ENCODE measurements at regions not wholly inside any gene's neighbourhood (a gene's known extent, or its start where the extent isn't known, plus 50 kb on each side); places are given as distances from the start of the nearest gene placed in this dataset.

GRCh38 chr18:64240316-64240715 lies 91.4 kb upstream of the LINC00305 start:
- ATAC-seq, result no peak
- CTCF ChIA-PET, result no interaction called here
- POLR2A ChIA-PET, result no interaction called here
- H3K36me3 Mint-ChIP-seq (ENCODE audit: low read depth), result no peaks in the 10 kb centered on the region
- peaks cover 1% of the 10 kb centered on the region for H3K9me3 Mint-ChIP-seq
- TF ChIP-seq CTCF (IDR thresholded peaks at IDR 0.05), result no peak
- H3K4me3 Mint-ChIP-seq, result no peak overlapping the region
- intact Hi-C loops (cut with micrococcal nuclease), result no loop called here
- H3K27ac Mint-ChIP-seq, result no peak overlapping the region
- H3K27me3 Mint-ChIP-seq, result no peaks in the 10 kb centered on the region
- H3K4me1 Mint-ChIP-seq (ENCODE audit: low read depth), result no peaks in the 10 kb centered on the region
- DNase-seq, result no peak

GRCh38 chr18:64238076-64238475 lies 89.2 kb upstream of the LINC00305 start:
- CTCF ChIA-PET, result no interaction called here

GRCh38 chr18:64234321-64234720 lies 85.4 kb upstream of the LINC00305 start:
- DNase-seq, result no peak
- no peak overlapping the region for H3K27ac Mint-ChIP-seq
- ChIA-PET POLR2A (no interaction called here), CTCF (interaction anchor here (1.4 kb wide), 1 partner anchor 10 kb away, joined by 3 read pairs; no protein-coding TSS in a partner anchor)
- no peaks in the 10 kb centered on the region for H3K4me1 Mint-ChIP-seq (ENCODE audit: low read depth)
- TF ChIP-seq CTCF (IDR thresholded peaks at IDR 0.05), result no peak
- H3K27me3 Mint-ChIP-seq, result no peaks in the 10 kb centered on the region
- intact Hi-C loops (cut with micrococcal nuclease), result no loop called here
- ATAC-seq, result no peak
- no peak overlapping the region for H3K4me3 Mint-ChIP-seq
- peaks cover 8% of the 10 kb centered on the region for H3K9me3 Mint-ChIP-seq
- H3K36me3 Mint-ChIP-seq (ENCODE audit: low read depth), result no peaks in the 10 kb centered on the region

More at GRCh38 chr18:64238076-64238475, 89.2 kb upstream of the LINC00305 start:
- POLR2A ChIA-PET, result no interaction called here
- TF ChIP-seq CTCF (IDR thresholded peaks at IDR 0.05), result no peak
- Mint-ChIP-seq H3K9me3 (peaks cover 1% of the 10 kb centered on the region), H3K4me1 (ENCODE audit: low read depth) (no peaks in the 10 kb centered on the region), H3K27ac (no peak overlapping the region), H3K27me3 (no peaks in the 10 kb centered on the region), H3K36me3 (ENCODE audit: low read depth) (no peaks in the 10 kb centered on the region), H3K4me3 (no peak overlapping the region)
- intact Hi-C loops (cut with micrococcal nuclease), result no loop called here
- DNase-seq (no peak), ATAC-seq (no peak)

GRCh38 chr18:64233851-64234250 lies 85.0 kb upstream of the LINC00305 start:
- intact Hi-C loops (cut with micrococcal nuclease), result no loop called here
- H3K27me3 Mint-ChIP-seq, result no peaks in the 10 kb centered on the region
- no peaks in the 10 kb centered on the region for H3K4me1 Mint-ChIP-seq (ENCODE audit: low read depth)
- TF ChIP-seq CTCF (IDR thresholded peaks at IDR 0.05), result no peak
- no peak overlapping the region for H3K4me3 Mint-ChIP-seq
- POLR2A ChIA-PET, result no interaction called here
- H3K9me3 Mint-ChIP-seq, result peaks cover 8% of the 10 kb centered on the region
- H3K36me3 Mint-ChIP-seq (ENCODE audit: low read depth), result no peaks in the 10 kb centered on the region
- ATAC-seq (no peak), DNase-seq (no peak)
- no peak overlapping the region for H3K27ac Mint-ChIP-seq
- CTCF ChIA-PET, result interaction anchor here (1.4 kb wide), 1 partner anchor 11 kb away, joined by 3 read pairs; no protein-coding TSS in a partner anchor

GRCh38 chr18:64220941-64221340 lies 72.1 kb upstream of the LINC00305 start:
- Mint-ChIP-seq H3K4me3 (no peak overlapping the region), H3K27ac (no peak overlapping the region), H3K27me3 (no peaks in the 10 kb centered on the region), H3K4me1 (ENCODE audit: low read depth) (no peaks in the 10 kb centered on the region), H3K9me3 (no peaks in the 10 kb centered on the region), H3K36me3 (ENCODE audit: low read depth) (no peaks in the 10 kb centered on the region)
- POLR2A ChIA-PET, result no interaction called here
- no peak for ATAC-seq
- TF ChIP-seq CTCF (IDR thresholded peaks at IDR 0.05), result no peak
- no peak for DNase-seq
- intact Hi-C loops (cut with micrococcal nuclease), result no loop called here
- CTCF ChIA-PET, result no interaction called here
